Calu3 (cell line): ENCODE measurements at regions not wholly inside any gene's neighbourhood (a gene's known extent, or its start where the extent isn't known, plus 50 kb on each side); places are given as distances from the start of the nearest gene placed in this dataset.
A peak's percentile ranks its signal among the peaks of the same experiment; 100 is the strongest.

Source experiments
- BruUV-seq: library from RNA; stranded (reverse); fragments of 400-500 nt; replicated peaks from 2 replicates; lab custom pipeline; 2021; lab: Mats Ljungman, UMichigan
- CTCF ChIA-PET: fragments of 300-600 bp; sonication (Branson Sonifier 250); formaldehyde crosslinking; loops from one replicate; lab custom pipeline; 2022; ENCODE audit warnings: antibody characterized with exemption; lab: Charles Lee
- DNase-seq: peaks from one replicate; pipeline ENCODE4 v3.0.0; 2022
- H3K27ac Mint-ChIP-seq: one replicate; pipeline ENCODE4 v1.8.0; 2022; ENCODE audit warnings: mixed read lengths; ENCODE audit not compliant: unreplicated experiment
- H3K27me3 Mint-ChIP-seq: one replicate; pipeline ENCODE4 v1.8.0; 2022; ENCODE audit warnings: mixed read lengths; ENCODE audit not compliant: unreplicated experiment
- H3K36me3 Mint-ChIP-seq: one replicate; pipeline ENCODE4 v1.8.0; 2022; ENCODE audit warnings: mild to moderate bottlenecking, moderate library complexity, mixed read lengths; ENCODE audit not compliant: insufficient read depth, unreplicated experiment
- H3K4me1 Mint-ChIP-seq: one replicate; pipeline ENCODE4 v1.8.0; 2022; ENCODE audit warnings: mild to moderate bottlenecking, low read depth, mixed read lengths; ENCODE audit not compliant: unreplicated experiment
- H3K4me3 Mint-ChIP-seq: one replicate; pipeline ENCODE4 v1.8.0; 2022; ENCODE audit warnings: mild to moderate bottlenecking, low read depth, moderate library complexity, mixed read lengths; ENCODE audit not compliant: unreplicated experiment
- H3K9me3 Mint-ChIP-seq: one replicate; pipeline ENCODE4 v1.8.0; 2022; ENCODE audit warnings: low read depth, mixed read lengths; ENCODE audit not compliant: unreplicated experiment
- intact Hi-C: fragments of 100-400 bp; cut with micrococcal nuclease; formaldehyde crosslinking; loops from one replicate; pipeline ENCODE4 v1.10.0; 2022; ENCODE audit not compliant: unreplicated experiment
- TF ChIP-seq, protein P1 (sequence below): fragments of 200-600 bp; IDR thresholded peaks from one replicate; pipeline ENCODE4 v1.8.0; 2022; ENCODE audit warnings: antibody characterized with exemption; ENCODE audit not compliant: unreplicated experiment

DNA sequence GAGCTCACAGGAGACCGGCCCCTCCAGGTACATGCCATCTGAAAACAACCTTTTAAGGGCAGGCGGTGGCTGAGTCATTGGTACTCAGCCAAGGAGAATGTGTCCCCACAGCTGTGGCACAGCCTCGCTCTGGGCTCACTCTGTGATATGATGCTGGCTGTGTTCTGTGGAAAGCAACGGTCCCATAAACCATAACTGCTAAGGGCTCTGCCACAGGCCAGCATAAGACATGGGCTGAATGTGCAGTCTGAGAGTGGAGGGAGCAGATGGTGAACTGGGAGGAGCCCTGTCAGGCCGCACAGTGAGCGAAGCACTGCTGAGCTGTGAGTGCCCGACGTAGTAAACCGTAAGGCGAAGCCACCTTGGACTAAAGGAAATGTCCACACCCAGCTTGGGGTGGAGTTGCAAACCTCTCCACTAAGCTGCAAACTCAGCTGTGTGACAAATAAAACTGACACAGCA is 375.8 kb downstream of the THBS2 start:
- Mint-ChIP-seq H3K27me3 (no peaks in the 10 kb centered on the region), H3K9me3 (no peaks in the 10 kb centered on the region), H3K27ac (peak overlapping the region; percentile 84), H3K4me3 (peak overlapping the region; percentile 64), H3K36me3 (peaks cover 8% of the 10 kb centered on the region), H3K4me1 (peaks cover 13% of the 10 kb centered on the region)
- no TSS peak for BruUV-seq
- TF ChIP-seq, protein P1, sequence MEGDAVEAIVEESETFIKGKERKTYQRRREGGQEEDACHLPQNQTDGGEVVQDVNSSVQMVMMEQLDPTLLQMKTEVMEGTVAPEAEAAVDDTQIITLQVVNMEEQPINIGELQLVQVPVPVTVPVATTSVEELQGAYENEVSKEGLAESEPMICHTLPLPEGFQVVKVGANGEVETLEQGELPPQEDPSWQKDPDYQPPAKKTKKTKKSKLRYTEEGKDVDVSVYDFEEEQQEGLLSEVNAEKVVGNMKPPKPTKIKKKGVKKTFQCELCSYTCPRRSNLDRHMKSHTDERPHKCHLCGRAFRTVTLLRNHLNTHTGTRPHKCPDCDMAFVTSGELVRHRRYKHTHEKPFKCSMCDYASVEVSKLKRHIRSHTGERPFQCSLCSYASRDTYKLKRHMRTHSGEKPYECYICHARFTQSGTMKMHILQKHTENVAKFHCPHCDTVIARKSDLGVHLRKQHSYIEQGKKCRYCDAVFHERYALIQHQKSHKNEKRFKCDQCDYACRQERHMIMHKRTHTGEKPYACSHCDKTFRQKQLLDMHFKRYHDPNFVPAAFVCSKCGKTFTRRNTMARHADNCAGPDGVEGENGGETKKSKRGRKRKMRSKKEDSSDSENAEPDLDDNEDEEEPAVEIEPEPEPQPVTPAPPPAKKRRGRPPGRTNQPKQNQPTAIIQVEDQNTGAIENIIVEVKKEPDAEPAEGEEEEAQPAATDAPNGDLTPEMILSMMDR: no peak
- DNase-seq: peak; percentile 76
- intact Hi-C loops: no loop called here
- CTCF ChIA-PET: interaction anchor here (0.8 to 1.4 kb wide), 5 partner anchors 167 to 508 kb away, joined by 3 to 4 read pairs (median 3); no protein-coding TSS in a partner anchor

DNA sequence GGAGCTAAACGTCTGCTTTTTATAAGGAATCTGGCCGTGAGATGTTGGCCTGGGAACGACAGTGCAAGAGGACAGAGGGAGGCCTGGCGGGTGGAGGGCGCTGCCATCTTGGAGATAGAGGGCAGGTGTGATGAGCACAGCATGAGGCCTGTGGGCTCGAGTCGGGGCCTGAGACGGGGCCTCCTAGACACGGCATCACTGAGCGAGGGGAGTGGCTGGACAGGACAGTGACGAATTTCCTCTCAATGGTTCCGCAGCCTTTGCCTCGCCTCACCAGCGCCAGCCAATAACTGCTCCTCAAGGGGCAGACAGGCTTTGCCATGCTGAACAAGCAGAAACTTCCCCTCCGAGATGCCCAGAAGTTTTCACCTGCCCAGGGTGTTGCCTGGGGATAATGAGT is 376.7 kb downstream of the THBS2 start:
- Mint-ChIP-seq H3K4me1 (peaks cover 17% of the 10 kb centered on the region), H3K36me3 (peaks cover 8% of the 10 kb centered on the region), H3K27ac (peak overlapping the region; percentile 64), H3K9me3 (no peaks in the 10 kb centered on the region), H3K4me3 (no peak overlapping the region), H3K27me3 (no peaks in the 10 kb centered on the region)
- intact Hi-C loops: no loop called here
- CTCF ChIA-PET: interaction anchor here (0.8 to 1.4 kb wide), 3 partner anchors 166 to 271 kb away, joined by 3 to 4 read pairs (median 3); no protein-coding TSS in a partner anchor
- BruUV-seq: no TSS peak
- TF ChIP-seq, protein P1: no peak
- DNase-seq: no peak

DNA sequence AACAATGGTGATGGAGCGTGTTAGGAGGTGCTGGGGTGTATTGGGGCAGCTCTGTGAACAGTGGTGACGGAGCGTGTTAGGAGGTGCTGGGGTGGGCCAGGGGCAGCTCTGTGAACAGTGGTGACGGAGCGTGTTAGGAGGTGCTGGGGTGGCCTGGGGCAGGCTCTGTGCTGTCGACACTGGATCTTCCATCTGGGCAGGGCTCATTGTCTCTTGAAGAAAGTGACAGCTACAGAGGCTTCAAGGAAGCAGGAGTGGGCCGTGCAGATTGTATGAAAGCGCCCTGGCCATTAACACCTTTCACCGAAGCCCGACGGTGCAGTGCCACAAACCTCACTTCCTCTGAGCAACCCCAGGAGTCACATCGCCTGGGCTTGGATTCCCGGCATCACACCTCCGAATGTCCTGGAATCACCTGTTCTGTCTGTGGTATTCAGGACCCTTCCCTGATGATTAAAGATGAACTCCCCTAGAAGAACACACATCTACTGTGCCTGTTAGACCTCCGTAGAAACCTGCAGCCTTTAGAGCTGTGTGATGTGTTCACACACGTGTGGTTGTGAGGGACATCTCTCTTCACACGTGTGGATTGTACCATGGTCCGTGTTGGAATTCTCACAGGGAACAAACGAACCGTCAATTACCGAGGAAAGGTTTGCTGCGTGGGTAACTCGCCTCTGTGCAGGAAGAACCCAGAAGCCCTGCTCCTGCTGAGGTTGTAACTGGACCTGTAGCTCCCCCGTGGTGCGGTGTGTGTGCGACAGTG is 377.7 kb downstream of the THBS2 start:
- Mint-ChIP-seq H3K4me3 (no peak overlapping the region), H3K27ac (no peak overlapping the region), H3K4me1 (peaks cover 26% of the 10 kb centered on the region), H3K27me3 (no peaks in the 10 kb centered on the region), H3K36me3 (peaks cover 8% of the 10 kb centered on the region), H3K9me3 (no peaks in the 10 kb centered on the region)
- TF ChIP-seq, protein P1: no peak
- BruUV-seq: no TSS peak
- CTCF ChIA-PET: interaction anchor here (0.5 kb wide), 1 partner anchor 276 kb away, joined by 5 read pairs; no protein-coding TSS in a partner anchor
- no peak for DNase-seq
- intact Hi-C loops: no loop called here

DNA sequence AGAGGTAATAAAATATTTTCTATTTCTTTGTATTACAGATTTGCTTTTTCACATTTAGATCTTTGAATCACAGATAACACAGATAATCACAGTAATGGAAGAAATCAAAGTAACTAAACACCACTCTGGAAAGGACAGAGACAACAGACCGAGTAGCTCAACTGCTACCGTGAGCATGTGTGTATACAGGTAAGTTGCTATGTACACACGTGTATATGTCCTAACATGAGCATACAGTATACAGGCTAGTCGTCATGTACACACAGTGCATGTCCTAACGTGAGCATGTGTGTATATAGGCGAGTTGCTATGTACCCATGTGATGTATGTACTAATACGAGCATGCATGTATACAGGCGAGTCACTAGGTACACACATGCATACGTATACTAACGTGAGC is 379.0 kb downstream of the THBS2 start:
- Mint-ChIP-seq H3K27me3 (no peaks in the 10 kb centered on the region), H3K9me3 (no peaks in the 10 kb centered on the region)

More for the DNA sequence above, 379.0 kb downstream of the THBS2 start:
- TF ChIP-seq, protein P1: no peak
- intact Hi-C loops: no loop called here
- Mint-ChIP-seq H3K4me3 (no peak overlapping the region), H3K4me1 (peaks cover 26% of the 10 kb centered on the region), H3K27ac (no peak overlapping the region), H3K36me3 (peaks cover 8% of the 10 kb centered on the region)
- CTCF ChIA-PET: no interaction called here
- BruUV-seq: no TSS peak
- DNase-seq: no peak
